ENCODE measurements at regions not wholly inside any gene's neighbourhood (a gene's known extent, or its start where the extent isn't known, plus 50 kb on each side); places are given as distances from the start of the nearest gene placed in this dataset.

DNA sequence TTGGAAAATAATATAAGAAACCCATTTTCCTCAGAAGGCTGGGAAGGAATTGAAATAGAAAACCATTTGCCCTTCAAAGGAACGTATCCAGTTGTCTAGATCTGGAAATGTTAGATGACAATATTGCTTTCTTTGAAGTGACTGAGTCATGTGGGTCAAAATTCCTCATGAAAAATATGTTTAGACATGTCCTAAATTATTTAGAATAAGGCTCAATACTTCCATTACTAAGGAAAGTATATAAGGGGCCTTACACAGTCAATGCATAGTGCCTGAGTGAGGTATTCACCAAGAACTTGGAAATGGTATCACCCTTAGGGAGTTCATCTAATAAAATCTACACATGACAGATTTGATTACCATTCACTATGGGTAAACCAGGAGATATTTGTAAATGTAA lies 619.8 kb upstream of the KCNMB2 start:
- TF ChIP-seq POLR2AphosphoS5 (IDR thresholded peaks at IDR 0.05; ENCODE audit: borderline replicate concordance, low read depth, low read length), result no peak
- no peak for TF ChIP-seq FOXP2 (optimal IDR thresholded peaks at IDR 0.05; ENCODE audit: control extremely low read depth, extremely low read length, insufficient read depth)
- no peak for TF ChIP-seq EZH2 (IDR thresholded peaks at IDR 0.05)

Measured in SK-N-MC (cell line).